Mesothelial cell of epicardium (in vitro differentiated cells): ENCODE measurements at regions not wholly inside any gene's neighbourhood (a gene's known extent, or its start where the extent isn't known, plus 50 kb on each side); places are given as distances from the start of the nearest gene placed in this dataset.

Experiments used
- DNase-seq, 2 experiments: peaks; one replicate each; pipeline ENCODE4 v3.0.0; 2021; ENCODE audit warnings: low spot score in 2 of 2; ENCODE audit not compliant: unreplicated experiment in 2 of 2
- H3K27ac Mint-ChIP-seq: 2 replicates; pipeline ENCODE4 v1.8.0; 2021; ENCODE audit warnings: mixed read lengths
- H3K27me3 Mint-ChIP-seq: 2 replicates; pipeline ENCODE4 v1.8.0; 2021; ENCODE audit warnings: low read depth, mixed read lengths
- H3K36me3 Mint-ChIP-seq: 2 replicates; pipeline ENCODE4 v1.8.0; 2021; ENCODE audit warnings: mixed read lengths
- H3K4me1 Mint-ChIP-seq: 2 replicates; pipeline ENCODE4 v1.8.0; 2021; ENCODE audit warnings: mixed read lengths
- H3K4me3 Mint-ChIP-seq: 2 replicates; pipeline ENCODE4 v1.8.0; 2021; ENCODE audit warnings: mild to moderate bottlenecking, moderate library complexity, mixed read lengths
- H3K9me3 Mint-ChIP-seq: 2 replicates; pipeline ENCODE4 v1.8.0; 2021; ENCODE audit warnings: mixed read lengths
- TF ChIP-seq, protein P1 (sequence below): fragments of 200-600 bp; sonication (generic); IDR thresholded peaks from one replicate; pipeline ENCODE4 v1.5.0; 2021; ENCODE audit warnings: antibody characterized with exemption; ENCODE audit not compliant: unreplicated experiment

DNA sequence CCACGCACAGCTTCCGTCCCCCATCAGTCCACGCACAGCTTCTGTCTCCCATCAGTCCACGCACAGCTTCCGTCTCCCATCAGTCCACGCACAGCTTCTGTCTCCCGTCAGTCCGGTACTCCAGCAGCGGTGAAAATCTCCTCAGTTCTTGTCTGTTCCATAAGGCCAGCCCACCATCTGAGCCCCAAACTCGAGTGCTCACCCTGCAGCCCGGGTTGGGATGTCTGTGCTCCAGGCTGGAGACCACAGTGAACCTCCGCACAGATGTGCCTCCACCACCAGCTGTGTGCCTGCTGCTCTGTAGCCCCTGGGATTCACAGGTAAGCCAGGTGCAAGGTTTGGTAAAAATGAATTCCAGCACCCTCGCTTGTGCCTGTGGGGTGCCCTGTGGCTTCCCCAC lies 258.6 kb downstream of the NPHP4 start:
- Mint-ChIP-seq H3K9me3 (peaks cover 3% of the 10 kb centered on the region), H3K4me1 (no peaks in the 10 kb centered on the region), H3K36me3 (no peaks in the 10 kb centered on the region), H3K27me3 (peaks cover 9% of the 10 kb centered on the region), H3K4me3 (no peak overlapping the region), H3K27ac (no peak overlapping the region)
- TF ChIP-seq, protein P1, sequence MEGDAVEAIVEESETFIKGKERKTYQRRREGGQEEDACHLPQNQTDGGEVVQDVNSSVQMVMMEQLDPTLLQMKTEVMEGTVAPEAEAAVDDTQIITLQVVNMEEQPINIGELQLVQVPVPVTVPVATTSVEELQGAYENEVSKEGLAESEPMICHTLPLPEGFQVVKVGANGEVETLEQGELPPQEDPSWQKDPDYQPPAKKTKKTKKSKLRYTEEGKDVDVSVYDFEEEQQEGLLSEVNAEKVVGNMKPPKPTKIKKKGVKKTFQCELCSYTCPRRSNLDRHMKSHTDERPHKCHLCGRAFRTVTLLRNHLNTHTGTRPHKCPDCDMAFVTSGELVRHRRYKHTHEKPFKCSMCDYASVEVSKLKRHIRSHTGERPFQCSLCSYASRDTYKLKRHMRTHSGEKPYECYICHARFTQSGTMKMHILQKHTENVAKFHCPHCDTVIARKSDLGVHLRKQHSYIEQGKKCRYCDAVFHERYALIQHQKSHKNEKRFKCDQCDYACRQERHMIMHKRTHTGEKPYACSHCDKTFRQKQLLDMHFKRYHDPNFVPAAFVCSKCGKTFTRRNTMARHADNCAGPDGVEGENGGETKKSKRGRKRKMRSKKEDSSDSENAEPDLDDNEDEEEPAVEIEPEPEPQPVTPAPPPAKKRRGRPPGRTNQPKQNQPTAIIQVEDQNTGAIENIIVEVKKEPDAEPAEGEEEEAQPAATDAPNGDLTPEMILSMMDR = no peak
- peak in 1 of 2 experiments; percentile 3 for DNase-seq

DNA sequence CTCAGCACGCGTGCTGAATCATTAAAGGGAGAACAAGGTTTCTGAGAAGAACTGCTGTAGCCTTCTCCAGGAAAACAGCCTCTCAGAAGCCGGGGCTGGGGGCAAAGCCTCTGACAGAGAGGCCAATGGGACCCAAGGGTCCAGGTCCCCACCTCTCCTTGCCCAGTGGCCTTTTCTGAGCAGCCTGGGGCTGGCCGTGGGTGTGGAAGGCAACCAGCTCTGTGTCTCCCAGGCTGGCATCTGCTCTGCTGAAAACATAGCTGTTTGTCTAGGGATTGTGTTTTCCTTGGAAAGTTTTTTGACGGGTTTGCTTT lies 261.2 kb downstream of the NPHP4 start:
- Mint-ChIP-seq H3K4me3 (no peak overlapping the region), H3K36me3 (no peaks in the 10 kb centered on the region), H3K27ac (no peak overlapping the region), H3K4me1 (peaks cover 9% of the 10 kb centered on the region), H3K27me3 (peaks cover 9% of the 10 kb centered on the region), H3K9me3 (no peaks in the 10 kb centered on the region)
- no peak for DNase-seq
- TF ChIP-seq, protein P1 = no peak

GRCh38 chr1:5730272-5731109 lies 261.7 kb downstream of the NPHP4 start:
- H3K9me3 Mint-ChIP-seq = no peaks in the 10 kb centered on the region
- TF ChIP-seq, protein P1 = no peak
- H3K4me1 Mint-ChIP-seq = peaks cover 12% of the 10 kb centered on the region
- no peak for DNase-seq
- peaks cover 9% of the 10 kb centered on the region for H3K27me3 Mint-ChIP-seq
- H3K27ac Mint-ChIP-seq = no peak overlapping the region
- H3K36me3 Mint-ChIP-seq = no peaks in the 10 kb centered on the region
- no peak overlapping the region for H3K4me3 Mint-ChIP-seq

- no peak for DNase-seq
- peaks cover 6% of the 10 kb centered on the region for H3K27me3 Mint-ChIP-seq
- no peaks in the 10 kb centered on the region for H3K9me3 Mint-ChIP-seq
- no peak overlapping the region for H3K27ac Mint-ChIP-seq
- H3K36me3 Mint-ChIP-seq = no peaks in the 10 kb centered on the region
- TF ChIP-seq, protein P1 = no peak
- H3K4me1 Mint-ChIP-seq = peaks cover 12% of the 10 kb centered on the region
- no peak overlapping the region for H3K4me3 Mint-ChIP-seq
Measured at GRCh38 chr1:5729636-5730145, 262.5 kb downstream of the NPHP4 start.

DNA sequence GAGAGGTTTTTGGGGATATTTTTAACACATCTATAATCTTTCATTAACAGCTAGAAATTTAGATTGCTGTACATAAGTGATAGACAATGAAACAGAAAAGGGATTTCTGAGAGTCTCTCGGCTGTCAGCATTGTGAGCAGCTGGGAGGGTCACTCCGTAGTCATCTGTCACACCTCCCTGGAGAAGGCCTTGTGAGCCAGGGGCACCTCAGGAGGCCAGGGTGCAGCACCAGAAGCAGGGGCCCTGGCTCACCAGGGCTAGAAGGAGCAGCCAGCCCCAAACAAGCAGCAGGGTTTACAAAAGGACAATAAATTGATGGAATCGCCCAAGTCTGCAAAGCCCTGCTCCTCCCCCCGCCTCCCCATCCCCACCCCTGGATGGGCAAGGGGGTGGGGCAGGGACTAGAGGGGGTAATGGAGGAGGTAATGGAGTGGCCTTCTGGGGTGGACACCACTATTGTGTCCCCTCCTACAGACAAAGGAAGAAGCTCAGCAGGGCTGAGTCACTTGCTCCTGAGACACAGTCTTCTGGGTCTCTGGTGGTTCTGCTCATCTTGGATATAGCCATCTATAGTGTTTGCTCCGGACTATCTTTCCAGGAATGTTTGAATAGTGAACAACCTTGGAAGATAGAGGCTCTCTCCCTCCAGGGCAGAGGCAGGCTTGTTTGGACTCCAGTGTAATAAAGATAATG lies 263.4 kb downstream of the NPHP4 start:
- TF ChIP-seq, protein P1 = no peak
- Mint-ChIP-seq H3K36me3 (no peaks in the 10 kb centered on the region), H3K27ac (no peak overlapping the region), H3K27me3 (peaks cover 3% of the 10 kb centered on the region), H3K4me1 (peaks cover 12% of the 10 kb centered on the region), H3K9me3 (peaks cover 3% of the 10 kb centered on the region), H3K4me3 (no peak overlapping the region)
- no peak for DNase-seq
